ENCODE measurements at regions not wholly inside any gene's neighbourhood (a gene's known extent, or its start where the extent isn't known, plus 50 kb on each side); places are given as distances from the start of the nearest gene placed in this dataset.

GRCh38 chr4:178856139-178856800, 1414.0 kb upstream of the AGA start:
- no peak for TF ChIP-seq POLR2A (IDR thresholded peaks at IDR 0.05)
- TF ChIP-seq, protein P1, sequence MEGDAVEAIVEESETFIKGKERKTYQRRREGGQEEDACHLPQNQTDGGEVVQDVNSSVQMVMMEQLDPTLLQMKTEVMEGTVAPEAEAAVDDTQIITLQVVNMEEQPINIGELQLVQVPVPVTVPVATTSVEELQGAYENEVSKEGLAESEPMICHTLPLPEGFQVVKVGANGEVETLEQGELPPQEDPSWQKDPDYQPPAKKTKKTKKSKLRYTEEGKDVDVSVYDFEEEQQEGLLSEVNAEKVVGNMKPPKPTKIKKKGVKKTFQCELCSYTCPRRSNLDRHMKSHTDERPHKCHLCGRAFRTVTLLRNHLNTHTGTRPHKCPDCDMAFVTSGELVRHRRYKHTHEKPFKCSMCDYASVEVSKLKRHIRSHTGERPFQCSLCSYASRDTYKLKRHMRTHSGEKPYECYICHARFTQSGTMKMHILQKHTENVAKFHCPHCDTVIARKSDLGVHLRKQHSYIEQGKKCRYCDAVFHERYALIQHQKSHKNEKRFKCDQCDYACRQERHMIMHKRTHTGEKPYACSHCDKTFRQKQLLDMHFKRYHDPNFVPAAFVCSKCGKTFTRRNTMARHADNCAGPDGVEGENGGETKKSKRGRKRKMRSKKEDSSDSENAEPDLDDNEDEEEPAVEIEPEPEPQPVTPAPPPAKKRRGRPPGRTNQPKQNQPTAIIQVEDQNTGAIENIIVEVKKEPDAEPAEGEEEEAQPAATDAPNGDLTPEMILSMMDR (IDR thresholded peaks at IDR 0.05 in 8 of 11, conservative IDR thresholded peaks at IDR 0.05 in 3 of 11), result no peak
